ENCODE measurements at regions not wholly inside any gene's neighbourhood (a gene's known extent, or its start where the extent isn't known, plus 50 kb on each side); places are given as distances from the start of the nearest gene placed in this dataset.

DNA sequence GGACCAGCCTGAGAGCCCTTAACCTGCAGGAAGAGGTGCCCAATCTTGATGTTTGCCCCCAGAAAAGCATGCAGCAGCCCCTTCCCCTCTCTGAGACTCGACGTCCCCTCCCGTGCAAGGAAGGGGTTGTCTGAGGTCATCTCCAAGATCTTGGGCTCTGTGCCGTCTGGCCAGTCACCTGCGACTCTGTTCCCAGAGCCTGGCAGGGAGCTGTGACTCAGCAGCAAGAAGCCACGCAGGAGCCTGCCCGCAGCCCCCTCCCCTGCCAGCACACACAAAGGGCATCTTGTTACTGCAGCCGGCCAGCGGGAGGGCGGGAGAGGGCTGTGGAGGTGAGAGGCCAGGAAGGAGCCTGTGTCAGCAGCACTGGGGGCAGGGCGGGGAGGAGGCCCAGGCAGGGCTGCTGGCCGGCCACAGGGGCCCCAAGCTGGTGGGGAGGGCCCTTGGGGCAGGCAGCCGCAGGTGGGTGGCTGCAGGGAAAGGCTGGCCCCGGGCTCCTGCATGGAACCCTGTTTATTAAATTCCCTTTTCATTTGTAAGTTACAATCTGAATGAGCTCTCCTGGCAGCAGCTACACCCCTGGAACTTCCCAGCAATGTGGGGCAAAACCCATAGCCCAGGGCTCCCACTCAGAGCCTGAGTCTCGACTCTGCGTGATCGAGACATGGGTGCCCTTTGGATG is 103.7 kb upstream of the ZMIZ1 start:
- no peak for DNase-seq

DNA sequence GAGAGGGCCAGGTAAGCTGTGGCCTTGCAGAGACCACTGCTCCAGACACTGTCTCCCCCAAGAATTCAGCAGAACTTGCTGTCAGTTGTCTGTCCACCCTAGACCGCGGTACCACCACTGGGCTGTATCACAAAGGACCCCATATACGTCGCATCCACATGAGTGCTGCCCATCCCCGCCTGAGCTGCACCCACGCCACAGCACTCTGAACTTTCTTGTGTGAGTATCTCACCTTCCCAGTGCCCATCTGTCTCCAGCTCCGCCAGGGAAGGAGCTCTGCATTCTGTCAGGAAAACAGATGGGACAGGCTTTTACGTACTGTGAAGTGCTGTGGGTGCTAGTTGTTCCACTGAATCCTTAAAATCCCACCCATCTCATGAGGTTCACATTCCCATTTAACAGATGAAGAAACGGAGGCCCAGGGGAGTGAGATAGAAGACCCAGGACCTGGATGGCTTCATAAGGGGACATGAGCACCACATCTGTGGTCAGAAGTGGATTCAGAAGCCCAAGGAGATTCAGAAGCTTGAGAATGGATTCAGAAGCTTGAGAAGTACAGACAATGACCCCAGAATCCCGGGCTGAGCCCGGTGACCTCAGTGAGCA is 102.5 kb upstream of the ZMIZ1 start:
- no peak for DNase-seq

DNA sequence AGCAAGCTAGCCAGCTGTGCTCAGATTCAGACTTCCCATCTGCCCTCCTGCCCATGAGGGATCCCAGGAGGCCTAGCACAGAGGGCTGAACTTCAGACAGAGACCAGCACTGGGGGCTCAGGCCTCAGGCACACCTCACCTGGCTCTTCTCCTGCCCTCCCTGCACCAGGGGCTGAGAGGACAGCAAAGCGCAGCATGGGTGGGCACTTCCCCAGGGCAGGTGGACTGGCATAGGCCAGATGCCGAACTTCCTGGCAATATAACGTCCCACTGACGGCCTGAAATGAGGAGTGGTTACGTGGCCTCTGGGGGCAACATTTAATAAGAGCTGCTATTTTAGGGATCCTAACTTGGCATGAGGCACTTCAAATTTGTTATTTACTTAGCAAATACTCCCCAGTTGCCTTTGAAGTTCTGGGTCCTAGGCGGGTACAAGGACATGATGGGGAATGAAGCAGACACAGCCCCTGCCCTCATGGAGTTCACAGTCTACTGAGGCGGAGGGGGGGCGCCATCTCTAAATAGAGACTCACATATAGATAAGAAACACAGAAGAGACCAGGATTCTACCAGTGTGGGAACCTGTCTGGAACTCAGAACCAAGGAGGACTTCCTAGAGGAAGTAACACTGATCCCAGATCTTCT is 101.8 kb upstream of the ZMIZ1 start:
- DNase-seq = no peak

DNA sequence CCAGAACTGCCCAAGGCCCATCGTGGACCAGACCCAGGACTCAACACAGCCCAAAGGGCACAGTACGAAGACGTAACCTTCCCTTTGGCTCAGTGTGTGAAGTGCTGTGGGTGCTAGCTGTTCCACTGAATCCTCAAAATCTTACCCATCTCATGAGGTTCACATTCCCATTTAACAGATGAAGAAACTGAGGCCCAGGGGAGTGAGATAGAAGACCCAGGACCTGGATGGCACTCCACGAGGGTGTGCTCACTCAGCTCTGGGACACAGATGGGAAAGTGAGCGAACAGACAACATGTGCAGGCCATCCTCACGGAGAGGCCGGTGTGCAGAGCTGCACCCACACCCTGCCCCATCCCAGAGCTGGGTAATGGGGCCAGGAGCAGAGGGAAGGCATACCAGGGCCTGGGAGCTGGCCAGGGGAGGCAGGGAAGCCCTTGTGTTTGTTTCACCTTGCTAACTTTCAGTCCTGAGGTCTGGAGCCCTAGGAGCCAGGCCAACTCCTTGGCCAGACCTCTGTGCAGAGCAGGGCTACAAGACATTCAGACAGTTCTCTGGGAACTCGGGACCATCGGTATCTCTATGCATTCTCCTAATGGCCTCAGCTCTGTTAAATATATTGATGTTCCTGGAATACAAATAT is 100.3 kb upstream of the ZMIZ1 start:
- DNase-seq = no peak

DNA sequence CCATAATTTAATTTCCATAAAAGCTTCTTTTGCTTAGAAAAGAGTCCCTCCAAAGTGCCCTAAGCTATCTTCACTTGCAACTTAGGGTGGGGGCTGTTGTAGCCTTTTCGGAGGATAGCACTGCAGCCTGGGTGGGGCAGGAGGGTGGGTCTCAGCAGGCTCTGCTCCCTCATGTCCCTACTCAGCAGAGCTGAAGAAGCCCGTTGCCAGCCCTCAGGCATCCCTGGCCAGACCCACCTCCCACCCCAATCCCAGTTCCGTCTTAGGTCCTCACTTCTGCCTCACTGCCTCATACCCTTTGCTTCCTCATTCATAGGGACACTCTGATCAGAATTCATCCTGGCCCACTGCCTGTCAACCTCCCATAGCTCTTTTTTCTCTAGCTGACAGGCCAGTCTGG is 99.8 kb upstream of the ZMIZ1 start:
- no peak for DNase-seq

DNA sequence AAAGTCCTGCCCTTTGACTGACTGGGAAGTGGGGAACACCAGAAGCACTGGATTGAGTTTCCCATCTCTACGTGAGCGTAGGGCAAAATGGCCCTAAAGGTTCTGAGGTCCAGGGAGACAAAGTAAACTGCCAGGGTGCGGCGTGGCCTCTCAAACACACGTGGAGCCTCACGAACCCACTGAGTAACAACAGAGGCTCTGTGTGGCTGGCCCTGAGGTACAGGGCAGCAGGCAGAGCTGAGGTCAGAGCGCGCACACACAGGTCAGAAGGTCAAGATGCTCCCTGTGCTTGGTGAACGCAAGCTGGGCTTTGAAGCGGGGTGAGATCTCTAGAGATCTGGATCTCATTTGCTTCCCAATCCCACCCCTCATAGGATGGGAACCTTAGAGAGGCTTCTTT is 99.0 kb upstream of the ZMIZ1 start:
- DNase-seq = no peak

DNA sequence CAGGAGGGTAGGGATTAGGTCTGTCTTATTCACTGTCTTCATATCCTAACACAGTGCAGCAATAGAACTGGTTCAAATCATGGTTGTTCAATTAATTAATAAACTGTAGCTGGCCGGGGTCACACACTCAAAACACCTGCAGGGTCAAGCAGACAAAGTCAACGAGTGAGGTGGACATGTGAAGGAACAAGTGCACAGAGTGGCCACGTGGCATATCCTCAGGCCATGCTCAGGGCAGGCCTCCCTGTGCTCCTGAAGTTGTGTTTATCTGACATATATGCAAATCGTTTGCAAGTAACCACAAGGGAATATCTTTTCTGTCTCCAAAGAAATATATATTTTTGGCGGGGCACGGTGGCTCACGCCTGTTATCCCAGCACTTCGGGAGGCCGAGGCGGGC is 98.5 kb upstream of the ZMIZ1 start:
- DNase-seq = no peak

DNA sequence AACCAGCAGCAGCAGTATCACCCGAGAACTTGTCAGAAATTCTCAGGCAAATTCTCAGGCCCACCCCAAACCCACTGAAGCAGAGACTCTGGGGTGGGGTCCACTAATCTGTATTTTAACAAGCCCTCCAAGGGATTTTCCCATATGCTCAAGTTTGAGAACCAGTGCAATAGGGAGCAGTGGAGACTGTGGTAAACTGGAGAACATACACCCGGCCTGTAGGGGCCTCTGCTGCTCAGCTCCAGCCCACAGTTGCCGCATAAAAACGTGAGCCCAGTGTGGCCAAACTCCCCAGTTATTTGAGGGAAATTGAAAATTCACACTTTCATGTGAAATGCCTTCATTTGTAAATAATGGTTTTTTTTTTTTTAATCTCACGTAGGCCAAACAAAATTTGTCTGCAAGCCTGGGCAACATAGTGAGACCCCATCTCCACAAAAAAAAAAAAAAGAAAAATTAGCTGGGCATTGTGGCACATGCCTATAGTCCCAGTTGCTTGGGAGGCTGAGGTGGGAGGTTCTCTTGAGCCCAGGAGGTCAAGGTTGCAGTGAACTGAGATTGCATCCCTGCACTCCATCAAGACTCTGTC is 97.6 kb upstream of the ZMIZ1 start:
- DNase-seq = no peak

DNA sequence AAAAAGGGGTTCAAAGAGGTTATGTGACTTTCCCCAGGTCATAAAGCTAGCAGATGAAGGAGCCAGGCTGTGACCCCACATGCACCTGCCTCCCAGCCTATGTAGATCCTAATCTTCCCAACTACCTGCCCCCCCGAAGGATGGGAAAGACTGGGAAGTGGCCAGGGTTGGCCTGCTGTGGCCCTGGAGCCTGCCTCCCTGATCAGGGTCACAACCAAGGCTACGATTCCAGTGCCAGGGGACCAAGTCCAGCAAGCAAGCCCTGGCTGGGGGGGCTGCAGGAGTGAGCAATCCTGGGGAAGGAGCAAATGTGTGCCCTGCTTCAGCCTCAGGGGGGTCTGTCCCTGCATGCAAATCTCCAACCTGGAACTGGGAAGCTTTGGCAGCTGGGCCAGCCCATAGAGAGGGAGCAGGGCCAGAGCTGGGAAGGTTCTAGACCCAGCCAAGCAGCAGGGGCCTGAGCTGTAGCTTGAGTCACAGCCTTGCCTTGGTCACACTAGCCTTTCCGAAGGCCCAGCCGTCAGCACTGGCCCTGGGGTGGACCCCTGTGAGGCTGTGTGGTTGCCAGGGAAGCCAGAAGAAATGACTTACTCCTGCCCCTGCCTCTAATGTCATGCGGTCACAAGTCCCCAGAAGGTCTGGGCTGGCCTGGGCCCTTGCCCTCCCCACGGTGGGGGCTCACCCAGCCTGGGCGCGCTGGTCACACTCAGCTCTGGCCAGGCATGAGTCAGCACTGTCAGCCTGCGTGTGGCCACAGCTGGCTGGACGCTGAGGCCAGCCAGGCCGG is 96.4 kb upstream of the ZMIZ1 start:
- DNase-seq = no peak

DNA sequence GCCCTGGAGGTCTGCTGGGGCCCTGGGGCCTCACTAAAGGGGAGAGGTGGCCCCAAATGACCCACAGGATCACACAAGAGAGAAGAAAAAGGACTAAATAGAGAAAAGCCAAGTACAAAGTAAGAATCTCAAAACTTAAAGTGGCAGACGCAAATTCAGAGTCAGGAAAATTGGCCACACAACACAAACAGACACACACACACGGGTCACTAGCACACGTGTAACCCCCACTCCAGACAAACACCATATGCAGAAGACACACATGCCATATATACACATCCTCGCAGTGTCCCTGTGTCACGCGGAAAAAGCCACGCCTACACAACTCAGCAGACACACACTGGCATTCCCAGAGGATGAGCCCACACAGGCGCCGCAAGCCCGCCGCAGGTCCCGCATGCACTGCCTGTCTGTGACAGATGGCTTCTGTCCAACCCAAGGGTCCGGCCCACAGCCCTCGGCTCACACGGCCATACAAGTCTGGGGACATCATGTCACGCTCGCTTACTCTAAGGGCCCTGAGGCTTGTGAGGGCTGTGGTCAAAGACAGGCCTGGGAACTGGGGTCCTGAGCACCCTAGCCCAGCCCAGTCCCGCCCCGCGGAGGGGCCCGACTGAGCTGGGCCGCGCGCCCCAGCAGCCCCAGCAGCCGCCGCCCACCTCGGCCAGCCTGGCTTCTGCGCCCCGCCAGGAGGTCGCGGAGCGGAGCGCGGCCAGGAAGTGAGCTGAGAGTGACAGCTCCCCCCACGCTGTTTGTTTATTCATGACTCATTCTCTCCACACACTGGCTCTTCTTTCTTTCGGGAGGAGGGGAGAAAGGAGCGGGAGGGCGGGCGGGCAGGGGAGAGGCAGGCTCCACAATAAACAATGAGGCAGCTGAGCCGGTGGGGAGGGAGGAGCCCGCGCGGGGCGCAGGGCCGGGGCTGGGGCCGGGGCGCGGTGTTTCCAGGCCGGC is 95.5 kb upstream of the ZMIZ1 start:
- peak; percentile 71 for DNase-seq

DNA sequence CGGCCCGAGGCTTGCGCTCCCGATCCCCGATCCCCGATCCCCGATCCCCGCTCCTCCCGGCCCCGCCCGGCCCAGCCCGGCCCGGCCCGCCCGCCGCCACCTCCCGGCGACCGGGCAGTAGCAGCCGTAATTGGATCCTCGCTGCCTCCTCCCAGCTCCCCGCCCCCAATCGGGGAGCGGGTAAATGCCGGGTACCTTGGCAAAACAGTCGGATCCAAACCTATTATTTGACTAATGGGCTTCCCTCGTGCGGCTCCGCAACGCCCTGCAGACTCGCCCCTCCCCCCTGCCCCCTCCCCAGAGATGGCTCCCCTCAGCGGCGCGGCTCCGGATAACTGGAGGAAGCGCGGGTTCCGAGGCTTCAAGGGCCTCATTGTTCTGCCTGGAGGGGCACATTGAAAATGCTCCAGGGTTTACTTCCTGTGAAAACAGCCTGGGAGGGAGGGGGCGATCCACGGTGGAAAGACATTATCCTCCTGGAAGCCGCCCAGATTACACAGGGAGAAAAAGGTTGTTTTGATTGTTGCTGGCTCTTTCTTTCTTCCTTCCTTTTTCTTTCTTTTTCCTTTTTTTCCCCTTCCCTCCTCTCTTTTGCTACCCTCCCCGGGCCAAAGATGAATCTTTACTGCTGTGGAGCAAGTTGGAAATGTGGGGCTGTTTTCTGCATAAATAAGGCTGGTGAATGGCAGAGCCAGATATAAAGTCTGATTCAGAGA is 94.7 kb upstream of the ZMIZ1 start:
- DNase-seq = peak; percentile 59

DNA sequence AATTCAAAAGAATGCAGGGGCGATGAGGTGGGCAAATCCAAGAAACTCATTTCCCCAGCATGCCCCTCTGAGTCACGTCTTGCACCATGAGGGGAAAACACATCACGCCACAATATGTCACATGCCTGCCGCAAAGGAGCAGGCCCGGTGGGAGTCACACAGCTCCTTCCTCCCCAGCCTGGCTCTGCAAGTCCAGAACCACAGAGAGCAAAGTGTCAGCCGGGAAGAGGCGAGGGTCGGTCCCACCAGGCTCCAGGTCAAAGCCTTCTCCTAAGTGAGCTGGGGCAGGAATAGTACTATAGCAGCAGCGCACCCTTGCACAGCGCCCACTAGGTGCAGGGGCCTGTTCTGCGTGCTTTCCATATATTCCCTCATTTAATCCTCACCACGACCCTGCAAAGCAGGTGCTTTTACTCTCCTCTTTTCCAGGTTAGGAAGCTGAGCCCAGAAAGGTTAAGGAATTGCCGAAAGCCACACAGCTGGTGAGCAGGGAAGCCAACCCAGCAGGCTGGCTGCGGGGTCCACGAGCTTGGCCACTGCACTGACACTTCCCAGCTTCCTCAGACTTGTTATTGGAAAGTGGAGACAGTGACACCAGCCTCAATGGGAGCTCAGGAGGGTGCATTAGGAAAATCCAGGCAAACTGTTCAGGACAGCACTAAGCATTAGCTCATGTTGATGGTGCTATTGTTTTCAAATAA is 94.0 kb upstream of the ZMIZ1 start:
- DNase-seq = peak; percentile 49

DNA sequence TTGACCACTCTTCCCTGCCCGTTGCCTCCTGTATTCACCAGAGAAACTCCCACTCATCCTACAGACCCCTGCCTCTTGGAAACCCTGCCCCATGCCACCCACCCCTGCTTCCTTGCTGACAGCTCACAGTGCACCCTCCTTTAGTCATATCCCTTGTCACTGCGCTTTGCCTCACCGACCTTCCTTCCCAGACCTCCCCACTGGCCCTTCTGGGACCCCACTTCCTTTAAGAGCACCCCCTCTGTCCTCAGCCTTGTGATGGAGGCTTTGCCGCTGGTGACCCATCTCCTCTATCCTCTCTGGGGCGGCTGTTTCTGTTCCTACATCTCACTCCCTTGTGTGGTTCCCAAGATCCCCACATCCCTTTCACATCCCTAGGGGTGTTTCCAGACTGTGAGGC is 92.8 kb upstream of the ZMIZ1 start:
- no peak for DNase-seq

DNA sequence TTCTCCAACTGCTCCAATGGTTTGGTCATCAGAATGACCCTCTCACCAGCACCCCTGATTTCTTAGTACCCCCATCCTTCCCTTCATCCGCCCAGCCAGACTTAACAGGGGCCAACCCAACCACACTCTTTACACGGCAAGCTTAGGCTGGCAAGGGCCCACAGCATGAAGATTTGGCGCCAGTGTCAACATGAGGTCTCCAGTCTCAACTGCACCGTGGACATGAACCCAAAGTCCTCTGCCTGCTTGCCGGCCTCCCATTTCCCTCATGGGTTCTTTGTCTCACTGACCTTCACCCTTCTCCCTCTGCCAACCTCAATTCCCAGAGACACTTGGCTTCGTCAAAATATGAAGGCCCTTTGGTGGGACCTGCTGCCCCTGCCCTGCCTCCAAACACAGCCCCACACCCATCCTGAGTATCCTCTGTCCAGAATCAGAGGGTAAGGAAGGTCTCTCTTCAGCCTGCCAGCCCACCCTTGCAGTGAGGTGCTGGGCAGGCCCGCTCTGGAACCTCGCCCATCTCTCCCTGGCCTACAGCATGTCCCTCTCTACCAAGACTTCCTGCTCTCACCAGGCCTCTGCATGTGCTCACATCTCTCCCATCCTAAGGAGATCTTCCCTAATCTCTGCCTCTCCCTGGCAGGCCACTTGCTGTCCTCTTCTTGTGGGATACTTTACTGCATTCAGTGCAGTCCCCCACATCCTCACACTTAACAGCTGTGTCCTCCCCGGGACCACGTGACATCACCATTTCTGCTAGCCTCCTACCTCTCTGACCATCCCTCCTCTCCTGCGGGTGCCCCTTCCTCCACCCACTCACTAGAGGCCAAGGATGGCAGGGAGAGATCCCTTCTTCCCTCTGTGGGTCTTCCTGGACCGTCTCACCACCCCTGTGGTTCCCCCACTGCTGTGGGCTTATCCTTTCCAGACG is 91.7 kb upstream of the ZMIZ1 start:
- no peak for DNase-seq

DNA sequence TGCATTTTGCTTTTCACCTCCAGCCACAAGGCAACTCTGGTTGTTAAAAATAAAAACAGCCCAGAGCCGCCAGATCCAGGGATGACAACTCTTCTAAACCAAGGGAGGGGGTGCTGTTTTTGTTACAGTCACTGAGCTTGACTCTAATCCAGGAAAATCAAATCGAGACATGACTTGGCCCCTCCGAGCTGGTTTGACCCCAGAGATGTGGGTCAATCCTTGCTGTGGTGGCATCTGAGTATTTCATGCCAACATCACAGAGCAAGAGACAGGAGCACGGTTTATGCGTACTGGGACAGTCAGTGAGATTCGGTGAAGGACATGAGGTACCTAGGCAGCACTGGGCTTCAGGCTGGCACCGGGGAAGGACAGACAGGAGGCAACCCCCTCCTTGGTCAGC is 88.8 kb upstream of the ZMIZ1 start:
- DNase-seq = no peak

DNA sequence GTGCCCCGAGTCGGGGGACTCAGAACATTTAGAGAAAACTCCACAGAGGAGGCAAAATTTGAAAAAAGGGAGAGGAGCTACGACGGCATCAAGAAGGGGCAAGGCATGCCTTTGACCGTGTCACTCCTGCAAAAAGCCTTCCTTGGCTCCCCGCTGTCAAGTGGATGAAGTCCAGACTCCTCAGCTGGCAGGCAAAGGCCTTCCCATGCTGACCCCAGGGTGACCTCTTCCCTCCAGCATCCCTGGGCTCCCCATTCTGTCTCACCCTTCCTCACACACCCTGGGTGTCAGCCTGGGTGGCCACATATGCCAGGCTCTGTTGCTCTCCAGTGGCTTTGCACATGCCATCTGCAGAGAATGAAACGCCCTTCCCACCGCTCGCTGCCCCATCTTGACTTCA is 88.4 kb upstream of the ZMIZ1 start:
- DNase-seq = no peak

DNA sequence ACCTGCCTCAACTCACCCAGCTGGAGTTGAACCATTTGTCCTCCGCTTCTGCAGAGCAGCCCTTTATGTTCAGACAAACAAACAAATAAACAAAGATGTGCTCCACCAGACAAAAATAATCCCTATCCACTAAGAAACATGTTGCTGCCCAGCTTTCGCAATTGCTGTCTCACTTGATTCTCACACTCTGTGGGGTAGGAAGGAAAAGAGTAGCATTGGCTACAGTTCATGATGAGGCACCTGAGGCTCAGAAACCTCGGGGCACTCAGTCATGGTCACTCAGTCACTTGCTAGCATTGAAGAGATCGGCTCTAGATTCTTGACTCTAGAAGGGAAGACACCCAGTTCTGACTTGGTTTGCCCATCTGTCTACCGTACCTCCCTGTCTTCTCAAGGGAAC is 88.0 kb upstream of the ZMIZ1 start:
- DNase-seq = no peak

DNA sequence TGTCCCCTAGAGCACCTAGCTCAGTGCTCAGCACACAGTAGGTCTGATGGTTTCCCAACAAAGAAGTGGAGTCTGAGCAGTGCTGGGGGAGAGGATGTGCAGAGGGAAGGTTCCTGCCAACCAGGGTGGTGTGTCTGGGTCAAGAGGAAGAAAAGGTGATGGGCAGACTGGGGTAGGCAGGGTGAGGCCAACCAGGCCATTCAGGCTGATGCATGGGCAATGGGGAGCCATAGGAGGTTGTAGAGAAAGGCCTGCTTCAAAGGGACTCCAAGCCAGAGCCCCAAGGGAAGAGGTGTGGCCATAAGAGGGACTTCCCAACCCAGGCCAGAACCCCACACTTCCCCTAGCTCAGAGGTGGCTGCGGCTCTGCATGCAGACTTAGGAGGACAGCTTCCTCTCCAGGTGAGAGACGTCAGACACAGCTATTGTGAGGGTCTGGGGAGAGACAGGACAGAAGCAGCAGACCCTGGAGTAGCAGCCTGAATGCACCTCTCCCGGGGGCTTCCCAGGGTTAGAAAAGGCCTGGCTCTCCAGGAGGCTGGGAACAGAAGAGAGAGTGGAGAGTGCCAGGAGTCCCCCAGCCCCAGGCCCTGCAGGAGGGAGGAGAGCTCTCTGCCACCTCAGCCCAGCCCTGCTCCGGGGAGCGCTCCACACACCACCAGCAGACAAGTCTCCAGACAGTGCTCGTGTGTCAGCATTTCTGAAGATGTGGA is 87.4 kb upstream of the ZMIZ1 start:
- no peak for DNase-seq

DNA sequence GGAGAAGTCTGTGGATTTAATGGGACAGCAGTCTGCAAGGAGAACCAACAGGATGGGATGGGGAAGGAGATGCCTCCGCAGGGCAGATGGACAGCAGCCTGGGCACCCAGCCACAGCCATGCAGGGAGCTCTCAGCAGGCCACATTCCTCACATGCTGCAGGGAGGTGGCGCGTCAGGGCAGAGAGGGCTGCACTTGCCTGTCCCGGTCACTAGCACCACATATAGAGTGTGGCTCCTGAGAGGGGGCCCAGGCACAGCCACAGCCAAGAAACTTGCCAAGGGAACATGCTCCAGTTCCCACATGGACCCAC is 86.8 kb upstream of the ZMIZ1 start:
- DNase-seq = no peak

Measured in amniotic stem cell (primary cell).